ENCODE measurements at regions not wholly inside any gene's neighbourhood (a gene's known extent, or its start where the extent isn't known, plus 50 kb on each side); places are given as distances from the start of the nearest gene placed in this dataset.

DNA sequence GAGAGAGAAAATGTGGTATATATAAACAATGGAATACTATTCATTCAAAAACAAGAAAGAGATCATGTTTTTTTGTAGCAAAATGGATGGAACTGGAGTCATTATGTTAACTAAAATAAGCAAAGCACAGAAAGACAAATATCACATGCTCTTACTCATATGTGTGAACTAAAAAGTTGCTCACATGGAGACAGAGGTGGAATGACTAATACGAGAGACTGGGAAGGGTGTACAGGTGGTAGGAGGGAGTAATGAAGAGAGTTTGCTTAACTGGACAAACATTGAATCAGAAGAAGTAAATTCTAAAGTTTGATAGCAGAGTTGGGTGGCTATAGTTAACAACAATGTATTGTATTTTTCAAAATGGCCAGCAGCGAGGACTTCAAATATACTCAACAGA lies 1080.7 kb upstream of the CHAC2 start:
- intact Hi-C loops (cut with DNase I) = no loop called here
- WGBS, 2 donors = 76 to 86% methylated on average over 2 of the region's 2 CpGs
- Histone ChIP-seq H3K4me3 (no peak overlapping the region), H3K9me3 (peaks cover 0 to 38% (median 12%) of the 10 kb centered on the region in 11 donors), H3K36me3 (no peaks in the 10 kb centered on the region), H3K27ac (no peak overlapping the region), H3K27me3 (no peaks in the 10 kb centered on the region), H3K4me1 (no peaks in the 10 kb centered on the region)
- TF ChIP-seq, protein P1, sequence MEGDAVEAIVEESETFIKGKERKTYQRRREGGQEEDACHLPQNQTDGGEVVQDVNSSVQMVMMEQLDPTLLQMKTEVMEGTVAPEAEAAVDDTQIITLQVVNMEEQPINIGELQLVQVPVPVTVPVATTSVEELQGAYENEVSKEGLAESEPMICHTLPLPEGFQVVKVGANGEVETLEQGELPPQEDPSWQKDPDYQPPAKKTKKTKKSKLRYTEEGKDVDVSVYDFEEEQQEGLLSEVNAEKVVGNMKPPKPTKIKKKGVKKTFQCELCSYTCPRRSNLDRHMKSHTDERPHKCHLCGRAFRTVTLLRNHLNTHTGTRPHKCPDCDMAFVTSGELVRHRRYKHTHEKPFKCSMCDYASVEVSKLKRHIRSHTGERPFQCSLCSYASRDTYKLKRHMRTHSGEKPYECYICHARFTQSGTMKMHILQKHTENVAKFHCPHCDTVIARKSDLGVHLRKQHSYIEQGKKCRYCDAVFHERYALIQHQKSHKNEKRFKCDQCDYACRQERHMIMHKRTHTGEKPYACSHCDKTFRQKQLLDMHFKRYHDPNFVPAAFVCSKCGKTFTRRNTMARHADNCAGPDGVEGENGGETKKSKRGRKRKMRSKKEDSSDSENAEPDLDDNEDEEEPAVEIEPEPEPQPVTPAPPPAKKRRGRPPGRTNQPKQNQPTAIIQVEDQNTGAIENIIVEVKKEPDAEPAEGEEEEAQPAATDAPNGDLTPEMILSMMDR (IDR thresholded peaks at IDR 0.05) = no peak
- DNase-seq = no peak
- ATAC-seq = no peak

DNA sequence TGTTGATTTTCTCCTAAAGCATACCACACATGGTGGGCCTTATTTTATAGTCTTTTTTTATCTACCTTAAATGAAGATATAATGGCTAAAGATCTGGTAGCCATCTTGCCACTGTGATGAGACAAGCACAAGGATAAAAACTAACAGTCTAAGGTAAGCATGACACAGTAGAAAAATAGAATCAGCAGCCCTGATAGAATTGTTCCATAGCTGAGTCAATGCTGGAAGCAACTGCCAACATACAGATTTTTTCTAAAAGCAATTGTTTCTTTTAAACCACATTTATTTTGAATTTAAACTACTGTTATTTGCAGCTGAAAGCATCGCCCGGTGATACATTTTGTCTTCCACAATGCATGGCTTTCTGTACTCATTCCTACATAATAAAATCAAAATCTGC lies 1091.5 kb upstream of the CHAC2 start:
- H3K27me3 ChIP-seq = no peaks in the 10 kb centered on the region
- H3K27ac ChIP-seq = no peak overlapping the region
- H3K4me3 ChIP-seq = no peak overlapping the region
- no peaks in the 10 kb centered on the region for H3K4me1 ChIP-seq
- no peak for ATAC-seq
- TF ChIP-seq, protein P1 (IDR thresholded peaks at IDR 0.05) = no peak
- 89 to 91% methylated on average over 2 of the region's 2 CpGs for WGBS, 2 donors
- intact Hi-C loops (cut with DNase I) = no loop called here
- H3K36me3 ChIP-seq = no peaks in the 10 kb centered on the region
- no peak for DNase-seq
- H3K9me3 ChIP-seq = peaks cover 0 to 12% (median 0%) of the 10 kb centered on the region in 11 donors

DNA sequence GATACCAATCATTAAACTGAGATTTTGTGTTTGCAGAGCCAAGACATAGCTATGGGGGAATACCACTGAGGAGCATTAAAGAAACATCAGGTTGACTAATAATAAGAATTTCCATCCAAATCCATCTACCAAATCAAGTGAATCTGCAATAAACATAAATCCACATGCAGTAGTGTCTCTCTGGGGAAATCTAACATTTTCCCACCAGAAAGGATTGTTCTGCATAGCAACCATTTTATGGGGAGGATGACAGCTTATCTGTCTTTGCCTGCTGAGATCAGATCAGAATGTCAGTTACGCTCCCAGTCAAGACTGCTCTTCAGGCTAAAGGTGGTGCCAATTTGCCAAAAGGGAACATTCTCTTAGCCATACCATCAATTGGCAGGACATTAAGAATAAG lies 1098.9 kb upstream of the CHAC2 start:
- WGBS, 2 donors = 72 to 78% methylated on average over 1 of the region's 1 CpG
- Histone ChIP-seq H3K9me3 (peaks cover 0 to 21% (median 0%) of the 10 kb centered on the region in 11 donors), H3K27ac (no peak overlapping the region), H3K4me3 (no peak overlapping the region), H3K4me1 (no peaks in the 10 kb centered on the region), H3K27me3 (peaks cover 0 to 2% (median 0%) of the 10 kb centered on the region in 7 donors), H3K36me3 (no peaks in the 10 kb centered on the region)
- DNase-seq (no peak), ATAC-seq (no peak)
- intact Hi-C loops (cut with DNase I) = no loop called here
- TF ChIP-seq, protein P1 (IDR thresholded peaks at IDR 0.05) = no peak

DNA sequence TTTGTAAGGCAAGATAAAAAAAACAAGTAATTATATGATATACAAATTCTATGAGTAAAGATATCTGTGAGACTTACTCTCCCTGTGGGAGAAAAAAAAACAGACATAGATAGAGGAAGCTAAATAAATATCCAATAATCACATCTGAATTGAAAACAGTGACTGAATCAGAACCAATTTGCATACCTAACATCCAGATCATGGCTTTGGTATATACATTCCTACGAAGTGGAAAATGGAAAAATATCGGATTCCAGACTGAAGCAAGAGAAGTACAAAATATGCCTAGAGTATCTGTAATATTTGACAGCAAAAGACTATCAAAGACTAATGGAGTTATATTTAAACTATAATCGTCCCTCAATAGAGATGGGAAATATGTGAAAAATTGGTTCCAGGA lies 1108.1 kb upstream of the CHAC2 start:
- Histone ChIP-seq H3K36me3 (no peaks in the 10 kb centered on the region), H3K9me3 (peaks cover 0 to 9% (median 0%) of the 10 kb centered on the region in 11 donors), H3K4me3 (no peak overlapping the region), H3K4me1 (no peaks in the 10 kb centered on the region), H3K27ac (no peak overlapping the region), H3K27me3 (no peaks in the 10 kb centered on the region)
- WGBS, 2 donors = 86 to 91% methylated on average over 3 of the region's 3 CpGs
- ATAC-seq = no peak
- intact Hi-C loops (cut with DNase I) = no loop called here
- no peak for DNase-seq
- TF ChIP-seq, protein P1 (IDR thresholded peaks at IDR 0.05) = no peak
